GM23338 (cell line): ENCODE measurements at regions not wholly inside any gene's neighbourhood (a gene's known extent, or its start where the extent isn't known, plus 50 kb on each side); places are given as distances from the start of the nearest gene placed in this dataset.

Experiments
- ATAC-seq: fragments of 200-7000 bp; cut with Tn5 transposase; 3 replicates; pipeline ENCODE4 v1.9.1; 2020
- DNase-seq: peaks from one replicate; pipeline ENCODE4 v3.0.0-alpha.2; 2015; ENCODE audit warnings: low spot score
- H2AFZ ChIP-seq: fragments of 200-600 bp; sonication (generic); 2 replicates; pipeline ENCODE4 v1.8.0; 2016; ENCODE audit warnings: antibody characterized with exemption, mild to moderate bottlenecking, moderate library complexity
- H3F3A ChIP-seq: fragments of 200-600 bp; sonication (generic); replicated peaks from 2 replicates; pipeline ENCODE4 v1.8.0; 2017; ENCODE audit warnings: antibody characterized with exemption, mixed run types, low read depth
- H3K27ac ChIP-seq: fragments of 200-600 bp; sonication (generic); 2 replicates; pipeline ENCODE4 v1.6.1; 2016; ENCODE audit warnings: low read depth
- H3K27me3 ChIP-seq: fragments of 200-600 bp; sonication (generic); 2 replicates; pipeline ENCODE4 v1.8.0; 2016; ENCODE audit warnings: mild to moderate bottlenecking, mixed run types, moderate library complexity; ENCODE audit not compliant: insufficient read depth
- H3K36me3 ChIP-seq: fragments of 200-600 bp; sonication (generic); 2 replicates; pipeline ENCODE4 v1.8.0; 2016; ENCODE audit warnings: mild to moderate bottlenecking; ENCODE audit not compliant: insufficient read depth
- H3K4me1 ChIP-seq: fragments of 200-600 bp; sonication (generic); 2 replicates; pipeline ENCODE4 v1.8.0; 2016; ENCODE audit warnings: mild to moderate bottlenecking, moderate library complexity; ENCODE audit not compliant: insufficient read depth
- H3K4me2 ChIP-seq: fragments of 200-600 bp; sonication (generic); 2 replicates; pipeline ENCODE4 v1.7.1; 2017; ENCODE audit warnings: mixed run types
- H3K4me3 ChIP-seq: fragments of 200-600 bp; sonication (generic); 2 replicates; pipeline ENCODE4 v1.6.1; 2016; ENCODE audit warnings: mixed run types
- H3K79me2 ChIP-seq: fragments of 200-600 bp; sonication (generic); replicated peaks from 2 replicates; pipeline ENCODE4 v1.8.0; 2017; ENCODE audit warnings: mild to moderate bottlenecking; ENCODE audit not compliant: insufficient read depth
- H3K9me2 ChIP-seq: fragments of 200-600 bp; sonication (generic); 2 replicates; pipeline ENCODE4 v1.8.0; 2017; ENCODE audit not compliant: insufficient read depth
- H4K20me1 ChIP-seq: fragments of 200-600 bp; sonication (generic); replicated peaks from 2 replicates; pipeline ENCODE4 v1.8.0; 2017; ENCODE audit warnings: mild to moderate bottlenecking; ENCODE audit not compliant: insufficient read depth
- H3K27ac Mint-ChIP-seq: 2 replicates; pipeline ENCODE4 v1.8.0; 2020; ENCODE audit warnings: inconsistent platforms, mild to moderate bottlenecking, moderate library complexity, mixed read lengths
- H3K27me3 Mint-ChIP-seq: 3 replicates; pipeline ENCODE4 v1.8.0; 2022; ENCODE audit warnings: low read depth, mild to moderate bottlenecking, moderate library complexity, mixed read lengths, inconsistent platforms; ENCODE audit not compliant: insufficient read depth, poor library complexity
- H3K36me3 Mint-ChIP-seq: 3 replicates; pipeline ENCODE4 v1.8.0; 2021; ENCODE audit warnings: low read depth, mild to moderate bottlenecking, inconsistent platforms, moderate library complexity, mixed read lengths
- H3K4me1 Mint-ChIP-seq: 3 replicates; pipeline ENCODE4 v1.8.0; 2020; ENCODE audit warnings: mild to moderate bottlenecking, inconsistent platforms, mixed read lengths
- H3K4me3 Mint-ChIP-seq: 3 replicates; pipeline ENCODE4 v1.8.0; 2021; ENCODE audit warnings: moderate library complexity, mild to moderate bottlenecking, inconsistent platforms, mixed read lengths
- H3K9me3 Mint-ChIP-seq: 3 replicates; pipeline ENCODE4 v1.8.0; 2020; ENCODE audit warnings: moderate library complexity, mild to moderate bottlenecking, inconsistent platforms, mixed read lengths
- CREB1 ChIP-seq: fragments of 250-450 bp; sonication (Bioruptor Pico); IDR thresholded peaks from 2 replicates; pipeline ENCODE4 v1.5.0; 2020; ENCODE audit warnings: low read depth, mild to moderate bottlenecking, moderate library complexity
- EZH2 ChIP-seq: fragments of 200-600 bp; sonication (generic); IDR thresholded peaks from one replicate; pipeline ENCODE4 v1.8.0; 2017; ENCODE audit warnings: antibody characterized with exemption, mild to moderate bottlenecking, low read depth; ENCODE audit not compliant: unreplicated experiment
- EZH2phosphoT487 ChIP-seq: fragments of 200-600 bp; sonication (generic); IDR thresholded peaks from one replicate; pipeline ENCODE4 v1.8.1; 2018; ENCODE audit warnings: antibody characterized with exemption; ENCODE audit not compliant: unreplicated experiment
- JUNB ChIP-seq: IDR thresholded peaks from one replicate; pipeline ENCODE4 v1.6.1; 2016; ENCODE audit warnings: antibody characterized with exemption; ENCODE audit not compliant: unreplicated experiment
- NANOG ChIP-seq: IDR thresholded peaks from 2 replicates; pipeline ENCODE4 v1.6.1; 2016; ENCODE audit warnings: antibody characterized with exemption, borderline replicate concordance
- POLR2AphosphoS5 ChIP-seq: IDR thresholded peaks from 2 replicates; pipeline ENCODE4 v1.6.1; 2016; ENCODE audit warnings: antibody characterized with exemption, low read depth
- STAT1 ChIP-seq: IDR thresholded peaks from one replicate; pipeline ENCODE4 v1.6.1; 2016; ENCODE audit warnings: antibody characterized with exemption; ENCODE audit not compliant: unreplicated experiment
- ZNF114 ChIP-seq: fragments of 250-450 bp; sonication (Bioruptor Pico); IDR thresholded peaks from 2 replicates; pipeline ENCODE4 v1.5.0; 2020; ENCODE audit warnings: mild to moderate bottlenecking, moderate library complexity
- ZNF331 ChIP-seq: fragments of 250-450 bp; sonication (Bioruptor Pico); IDR thresholded peaks from 2 replicates; pipeline ENCODE4 v1.5.0; 2020; ENCODE audit warnings: low read depth, mild to moderate bottlenecking, moderate library complexity
- TF ChIP-seq, protein P1 (sequence below): IDR thresholded peaks from one replicate; pipeline ENCODE4 v1.6.1; 2018; ENCODE audit warnings: antibody characterized with exemption; ENCODE audit not compliant: unreplicated experiment
- TF ChIP-seq, protein P2 (sequence below), 2 experiments: fragments of 200-600 bp in 1 of 2; sonication (generic) in 1 of 2; conservative IDR thresholded peaks; 2 replicates each; pipeline versions ENCODE4 v1.5.1 to v1.6.1; 2016 to 2017; ENCODE audit warnings: antibody characterized with exemption in 2 of 2, low read depth in 2 of 2, mild to moderate bottlenecking in 2 of 2, moderate library complexity in 1 of 2
- TF ChIP-seq, protein P3 (sequence below): IDR thresholded peaks from 2 replicates; pipeline ENCODE4 v1.6.1; 2016; ENCODE audit warnings: antibody characterized with exemption

DNA sequence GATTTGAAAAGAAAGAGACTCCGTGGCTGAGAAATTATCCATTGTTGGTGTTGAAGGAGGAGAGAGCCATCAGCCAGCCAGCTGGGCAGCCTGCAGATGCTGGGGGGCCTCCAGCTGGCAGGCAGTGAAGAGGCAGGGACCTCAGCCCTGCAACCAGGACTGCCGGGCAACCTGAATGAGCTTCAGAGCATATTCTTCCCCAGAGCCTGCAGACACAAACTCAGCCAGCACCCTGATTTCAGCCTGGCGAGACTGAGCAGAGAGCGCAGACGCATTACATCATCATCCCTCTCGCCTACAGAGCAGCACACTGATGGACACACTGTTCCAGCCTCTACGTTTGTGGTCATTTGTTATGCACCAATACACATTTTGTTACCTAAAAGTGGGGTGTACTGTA is 150.7 kb upstream of the RAB6C start:
- H3K79me2 ChIP-seq = no peaks in the 10 kb centered on the region
- H2AFZ ChIP-seq = 0 out of 2 replicates have a peak overlapping the region, but pooled peaks have one; percentile 43
- H3K4me1 Mint-ChIP-seq = peaks cover 12% of the 10 kb centered on the region
- no peak overlapping the region for H3K27ac ChIP-seq
- no peaks in the 10 kb centered on the region for H3K27me3 ChIP-seq
- H3K9me3 Mint-ChIP-seq = peaks cover 24% of the 10 kb centered on the region
- no peaks in the 10 kb centered on the region for H4K20me1 ChIP-seq
- no peaks in the 10 kb centered on the region for H3K36me3 ChIP-seq
- TF ChIP-seq STAT1 (no peak), NANOG (no peak), POLR2AphosphoS5 (no peak), JUNB (no peak), ZNF331 (CRISPR knock-in tag) (no peak), EZH2 (no peak), CREB1 (CRISPR knock-in tag) (no peak), ZNF114 (CRISPR knock-in tag) (no peak), EZH2phosphoT487 (no peak)
- TF ChIP-seq, protein P1, sequence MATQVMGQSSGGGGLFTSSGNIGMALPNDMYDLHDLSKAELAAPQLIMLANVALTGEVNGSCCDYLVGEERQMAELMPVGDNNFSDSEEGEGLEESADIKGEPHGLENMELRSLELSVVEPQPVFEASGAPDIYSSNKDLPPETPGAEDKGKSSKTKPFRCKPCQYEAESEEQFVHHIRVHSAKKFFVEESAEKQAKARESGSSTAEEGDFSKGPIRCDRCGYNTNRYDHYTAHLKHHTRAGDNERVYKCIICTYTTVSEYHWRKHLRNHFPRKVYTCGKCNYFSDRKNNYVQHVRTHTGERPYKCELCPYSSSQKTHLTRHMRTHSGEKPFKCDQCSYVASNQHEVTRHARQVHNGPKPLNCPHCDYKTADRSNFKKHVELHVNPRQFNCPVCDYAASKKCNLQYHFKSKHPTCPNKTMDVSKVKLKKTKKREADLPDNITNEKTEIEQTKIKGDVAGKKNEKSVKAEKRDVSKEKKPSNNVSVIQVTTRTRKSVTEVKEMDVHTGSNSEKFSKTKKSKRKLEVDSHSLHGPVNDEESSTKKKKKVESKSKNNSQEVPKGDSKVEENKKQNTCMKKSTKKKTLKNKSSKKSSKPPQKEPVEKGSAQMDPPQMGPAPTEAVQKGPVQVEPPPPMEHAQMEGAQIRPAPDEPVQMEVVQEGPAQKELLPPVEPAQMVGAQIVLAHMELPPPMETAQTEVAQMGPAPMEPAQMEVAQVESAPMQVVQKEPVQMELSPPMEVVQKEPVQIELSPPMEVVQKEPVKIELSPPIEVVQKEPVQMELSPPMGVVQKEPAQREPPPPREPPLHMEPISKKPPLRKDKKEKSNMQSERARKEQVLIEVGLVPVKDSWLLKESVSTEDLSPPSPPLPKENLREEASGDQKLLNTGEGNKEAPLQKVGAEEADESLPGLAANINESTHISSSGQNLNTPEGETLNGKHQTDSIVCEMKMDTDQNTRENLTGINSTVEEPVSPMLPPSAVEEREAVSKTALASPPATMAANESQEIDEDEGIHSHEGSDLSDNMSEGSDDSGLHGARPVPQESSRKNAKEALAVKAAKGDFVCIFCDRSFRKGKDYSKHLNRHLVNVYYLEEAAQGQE = no peak
- TF ChIP-seq, protein P2, sequence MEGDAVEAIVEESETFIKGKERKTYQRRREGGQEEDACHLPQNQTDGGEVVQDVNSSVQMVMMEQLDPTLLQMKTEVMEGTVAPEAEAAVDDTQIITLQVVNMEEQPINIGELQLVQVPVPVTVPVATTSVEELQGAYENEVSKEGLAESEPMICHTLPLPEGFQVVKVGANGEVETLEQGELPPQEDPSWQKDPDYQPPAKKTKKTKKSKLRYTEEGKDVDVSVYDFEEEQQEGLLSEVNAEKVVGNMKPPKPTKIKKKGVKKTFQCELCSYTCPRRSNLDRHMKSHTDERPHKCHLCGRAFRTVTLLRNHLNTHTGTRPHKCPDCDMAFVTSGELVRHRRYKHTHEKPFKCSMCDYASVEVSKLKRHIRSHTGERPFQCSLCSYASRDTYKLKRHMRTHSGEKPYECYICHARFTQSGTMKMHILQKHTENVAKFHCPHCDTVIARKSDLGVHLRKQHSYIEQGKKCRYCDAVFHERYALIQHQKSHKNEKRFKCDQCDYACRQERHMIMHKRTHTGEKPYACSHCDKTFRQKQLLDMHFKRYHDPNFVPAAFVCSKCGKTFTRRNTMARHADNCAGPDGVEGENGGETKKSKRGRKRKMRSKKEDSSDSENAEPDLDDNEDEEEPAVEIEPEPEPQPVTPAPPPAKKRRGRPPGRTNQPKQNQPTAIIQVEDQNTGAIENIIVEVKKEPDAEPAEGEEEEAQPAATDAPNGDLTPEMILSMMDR (conservative IDR thresholded peaks at IDR 0.05; ENCODE audit: low read depth in 2 of 2) = no peak
- no peak overlapping the region for H3K27ac Mint-ChIP-seq
- DNase-seq = no peak
- no peak for ATAC-seq
- peaks cover 21% of the 10 kb centered on the region for H3K36me3 Mint-ChIP-seq
- H3K4me3 ChIP-seq = no peak overlapping the region
- no peaks in the 10 kb centered on the region for H3F3A ChIP-seq
- H3K4me3 Mint-ChIP-seq = no peak overlapping the region
- H3K4me1 ChIP-seq = peaks cover 6% of the 10 kb centered on the region; the same call in 1 of the 2 replicates
- no peak overlapping the region for H3K4me2 ChIP-seq
- H3K27me3 Mint-ChIP-seq = peaks cover 3% of the 10 kb centered on the region
- H3K9me2 ChIP-seq = 0 out of 2 replicates have a peak, but pooled peaks cover 5% of the 10 kb centered on the region

DNA sequence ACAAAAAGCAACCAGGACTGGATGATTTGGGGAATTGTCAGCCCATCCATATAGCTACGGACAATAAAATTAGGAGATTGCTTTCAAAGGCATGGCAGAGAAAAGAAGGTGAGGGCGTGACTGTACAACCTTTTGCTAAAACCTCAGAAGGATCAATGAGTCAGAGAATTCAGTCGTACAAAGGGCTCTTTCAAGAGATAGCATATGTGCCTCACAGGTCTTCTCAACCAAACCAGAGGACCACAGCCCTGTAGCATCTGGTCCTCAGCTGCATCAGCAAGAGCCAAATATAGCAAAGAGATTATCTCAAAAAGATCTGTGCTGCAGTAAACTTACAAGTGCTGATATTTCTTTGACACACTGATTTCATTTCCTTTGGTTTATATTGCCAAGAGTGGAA is 149.9 kb upstream of the RAB6C start:
- Histone ChIP-seq H3K4me1 (peaks cover 6% of the 10 kb centered on the region; the same call in 1 of the 2 replicates), H3K79me2 (no peaks in the 10 kb centered on the region), H3F3A (no peaks in the 10 kb centered on the region), H2AFZ (no peak overlapping the region), H3K27me3 (no peaks in the 10 kb centered on the region), H3K27ac (no peak overlapping the region), H3K4me3 (no peak overlapping the region), H3K9me2 (0 out of 2 replicates have a peak, but pooled peaks cover 5% of the 10 kb centered on the region), H4K20me1 (no peaks in the 10 kb centered on the region), H3K4me2 (no peak overlapping the region), H3K36me3 (no peaks in the 10 kb centered on the region)
- Mint-ChIP-seq H3K4me1 (peaks cover 12% of the 10 kb centered on the region), H3K36me3 (peaks cover 21% of the 10 kb centered on the region), H3K4me3 (no peak overlapping the region), H3K27me3 (peaks cover 3% of the 10 kb centered on the region), H3K27ac (no peak overlapping the region), H3K9me3 (peaks cover 25% of the 10 kb centered on the region)
- ATAC-seq (no peak), DNase-seq (no peak)
- TF ChIP-seq, protein P1 = no peak
- TF ChIP-seq CREB1 (CRISPR knock-in tag) (no peak), NANOG (no peak), ZNF114 (CRISPR knock-in tag) (no peak), EZH2 (no peak), EZH2phosphoT487 (no peak), STAT1 (no peak)
- TF ChIP-seq, protein P3, sequence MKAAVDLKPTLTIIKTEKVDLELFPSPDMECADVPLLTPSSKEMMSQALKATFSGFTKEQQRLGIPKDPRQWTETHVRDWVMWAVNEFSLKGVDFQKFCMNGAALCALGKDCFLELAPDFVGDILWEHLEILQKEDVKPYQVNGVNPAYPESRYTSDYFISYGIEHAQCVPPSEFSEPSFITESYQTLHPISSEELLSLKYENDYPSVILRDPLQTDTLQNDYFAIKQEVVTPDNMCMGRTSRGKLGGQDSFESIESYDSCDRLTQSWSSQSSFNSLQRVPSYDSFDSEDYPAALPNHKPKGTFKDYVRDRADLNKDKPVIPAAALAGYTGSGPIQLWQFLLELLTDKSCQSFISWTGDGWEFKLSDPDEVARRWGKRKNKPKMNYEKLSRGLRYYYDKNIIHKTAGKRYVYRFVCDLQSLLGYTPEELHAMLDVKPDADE = no peak
- TF ChIP-seq, protein P2 (conservative IDR thresholded peaks at IDR 0.05; ENCODE audit: low read depth in 2 of 2) = no peak
